OCI-LY3 (cell line): ENCODE measurements at regions not wholly inside any gene's neighbourhood (a gene's known extent, or its start where the extent isn't known, plus 50 kb on each side); places are given as distances from the start of the nearest gene placed in this dataset.

Experiments
- EZH2phosphoT487 ChIP-seq: fragments of 200-600 bp; shearing (Covaris generic); IDR thresholded peaks from 2 replicates; pipeline ENCODE4 v1.6.1; 2018; ENCODE audit warnings: antibody characterized with exemption, mixed run types, low read depth
- TF ChIP-seq, protein P1 (sequence below): fragments of 200-600, 300-600 bp; sonication (generic); IDR thresholded peaks from 2 replicates; pipeline ENCODE4 v1.5.1; 2014; ENCODE audit warnings: antibody characterized with exemption, low read length, low read depth

- TF ChIP-seq, protein P1, sequence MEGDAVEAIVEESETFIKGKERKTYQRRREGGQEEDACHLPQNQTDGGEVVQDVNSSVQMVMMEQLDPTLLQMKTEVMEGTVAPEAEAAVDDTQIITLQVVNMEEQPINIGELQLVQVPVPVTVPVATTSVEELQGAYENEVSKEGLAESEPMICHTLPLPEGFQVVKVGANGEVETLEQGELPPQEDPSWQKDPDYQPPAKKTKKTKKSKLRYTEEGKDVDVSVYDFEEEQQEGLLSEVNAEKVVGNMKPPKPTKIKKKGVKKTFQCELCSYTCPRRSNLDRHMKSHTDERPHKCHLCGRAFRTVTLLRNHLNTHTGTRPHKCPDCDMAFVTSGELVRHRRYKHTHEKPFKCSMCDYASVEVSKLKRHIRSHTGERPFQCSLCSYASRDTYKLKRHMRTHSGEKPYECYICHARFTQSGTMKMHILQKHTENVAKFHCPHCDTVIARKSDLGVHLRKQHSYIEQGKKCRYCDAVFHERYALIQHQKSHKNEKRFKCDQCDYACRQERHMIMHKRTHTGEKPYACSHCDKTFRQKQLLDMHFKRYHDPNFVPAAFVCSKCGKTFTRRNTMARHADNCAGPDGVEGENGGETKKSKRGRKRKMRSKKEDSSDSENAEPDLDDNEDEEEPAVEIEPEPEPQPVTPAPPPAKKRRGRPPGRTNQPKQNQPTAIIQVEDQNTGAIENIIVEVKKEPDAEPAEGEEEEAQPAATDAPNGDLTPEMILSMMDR: no peak
- TF ChIP-seq EZH2phosphoT487: no peak
Observed at GRCh38 chr18:26708806-26709716, 156.4 kb downstream of the AQP4 start.
